ENCODE measurements at regions not wholly inside any gene's neighbourhood (a gene's known extent, or its start where the extent isn't known, plus 50 kb on each side); places are given as distances from the start of the nearest gene placed in this dataset.

DNA sequence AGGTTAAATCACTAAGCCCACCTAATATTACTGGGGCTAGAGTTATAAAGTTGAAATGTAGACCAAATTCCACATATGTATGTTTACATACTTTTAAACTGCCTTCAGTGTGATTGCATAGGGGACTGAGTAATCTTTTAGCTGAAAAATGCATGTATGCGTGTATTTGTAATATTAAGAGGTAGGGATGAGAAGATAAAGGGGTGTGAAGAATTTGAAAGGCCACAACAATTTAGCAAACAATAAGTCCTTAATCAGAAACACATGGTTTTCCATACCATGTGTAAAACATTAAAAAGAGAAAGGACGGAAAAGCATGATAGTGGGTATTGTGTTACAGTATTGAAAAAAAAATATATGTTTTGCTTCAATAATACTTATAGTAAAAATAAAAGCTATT is 919.9 kb upstream of the FLRT2 start:
- DNase-seq (ENCODE audit: low spot score), result no peak
- Mint-ChIP-seq H3K9me3 (no peaks in the 10 kb centered on the region), H3K4me3 (no peak overlapping the region), H3K4me1 (no peaks in the 10 kb centered on the region), H3K27me3 (ENCODE audit: low read depth) (no peaks in the 10 kb centered on the region), H3K36me3 (no peaks in the 10 kb centered on the region), H3K27ac (no peak overlapping the region)
- ChIA-PET POLR2A (no interaction called here), CTCF (interaction anchor here (0.6 kb wide), 1 partner anchor 1368 kb away, joined by 3 read pairs; no protein-coding TSS in a partner anchor)
- TF ChIP-seq RELA (CRISPR knock-in tag; IDR thresholded peaks at IDR 0.05; ENCODE audit: borderline replicate concordance), result no peak
- no peak for TF ChIP-seq SMAD4 (CRISPR knock-in tag; IDR thresholded peaks at IDR 0.05)
- TF ChIP-seq ZNF317 (CRISPR knock-in tag; IDR thresholded peaks at IDR 0.05; ENCODE audit: borderline replicate concordance, low read depth), result no peak
- no peak for TF ChIP-seq TEAD4 (CRISPR knock-in tag; IDR thresholded peaks at IDR 0.05)
- TF ChIP-seq ZNF416 (CRISPR knock-in tag; IDR thresholded peaks at IDR 0.05), result no peak
- no peak for TF ChIP-seq NR2C2 (CRISPR knock-in tag; IDR thresholded peaks at IDR 0.05)
- TF ChIP-seq FOXK1 (CRISPR knock-in tag; IDR thresholded peaks at IDR 0.05), result no peak
- TF ChIP-seq, protein P1, sequence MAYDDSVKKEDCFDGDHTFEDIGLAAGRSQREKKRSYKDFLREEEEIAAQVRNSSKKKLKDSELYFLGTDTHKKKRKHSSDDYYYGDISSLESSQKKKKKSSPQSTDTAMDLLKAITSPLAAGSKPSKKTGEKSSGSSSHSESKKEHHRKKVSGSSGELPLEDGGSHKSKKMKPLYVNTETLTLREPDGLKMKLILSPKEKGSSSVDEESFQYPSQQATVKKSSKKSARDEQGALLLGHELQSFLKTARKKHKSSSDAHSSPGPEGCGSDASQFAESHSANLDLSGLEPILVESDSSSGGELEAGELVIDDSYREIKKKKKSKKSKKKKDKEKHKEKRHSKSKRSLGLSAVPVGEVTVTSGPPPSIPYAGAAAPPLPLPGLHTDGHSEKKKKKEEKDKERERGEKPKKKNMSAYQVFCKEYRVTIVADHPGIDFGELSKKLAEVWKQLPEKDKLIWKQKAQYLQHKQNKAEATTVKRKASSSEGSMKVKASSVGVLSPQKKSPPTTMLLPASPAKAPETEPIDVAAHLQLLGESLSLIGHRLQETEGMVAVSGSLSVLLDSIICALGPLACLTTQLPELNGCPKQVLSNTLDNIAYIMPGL (CRISPR knock-in tag; IDR thresholded peaks at IDR 0.05), result no peak
- no peak for TF ChIP-seq GTF2I (CRISPR knock-in tag; conservative IDR thresholded peaks at IDR 0.05)
- TF ChIP-seq ESRRA (CRISPR knock-in tag; IDR thresholded peaks at IDR 0.05; ENCODE audit: borderline replicate concordance), result no peak
- no peak for TF ChIP-seq HMGA2 (CRISPR knock-in tag; IDR thresholded peaks at IDR 0.05)
- TF ChIP-seq, protein P2, sequence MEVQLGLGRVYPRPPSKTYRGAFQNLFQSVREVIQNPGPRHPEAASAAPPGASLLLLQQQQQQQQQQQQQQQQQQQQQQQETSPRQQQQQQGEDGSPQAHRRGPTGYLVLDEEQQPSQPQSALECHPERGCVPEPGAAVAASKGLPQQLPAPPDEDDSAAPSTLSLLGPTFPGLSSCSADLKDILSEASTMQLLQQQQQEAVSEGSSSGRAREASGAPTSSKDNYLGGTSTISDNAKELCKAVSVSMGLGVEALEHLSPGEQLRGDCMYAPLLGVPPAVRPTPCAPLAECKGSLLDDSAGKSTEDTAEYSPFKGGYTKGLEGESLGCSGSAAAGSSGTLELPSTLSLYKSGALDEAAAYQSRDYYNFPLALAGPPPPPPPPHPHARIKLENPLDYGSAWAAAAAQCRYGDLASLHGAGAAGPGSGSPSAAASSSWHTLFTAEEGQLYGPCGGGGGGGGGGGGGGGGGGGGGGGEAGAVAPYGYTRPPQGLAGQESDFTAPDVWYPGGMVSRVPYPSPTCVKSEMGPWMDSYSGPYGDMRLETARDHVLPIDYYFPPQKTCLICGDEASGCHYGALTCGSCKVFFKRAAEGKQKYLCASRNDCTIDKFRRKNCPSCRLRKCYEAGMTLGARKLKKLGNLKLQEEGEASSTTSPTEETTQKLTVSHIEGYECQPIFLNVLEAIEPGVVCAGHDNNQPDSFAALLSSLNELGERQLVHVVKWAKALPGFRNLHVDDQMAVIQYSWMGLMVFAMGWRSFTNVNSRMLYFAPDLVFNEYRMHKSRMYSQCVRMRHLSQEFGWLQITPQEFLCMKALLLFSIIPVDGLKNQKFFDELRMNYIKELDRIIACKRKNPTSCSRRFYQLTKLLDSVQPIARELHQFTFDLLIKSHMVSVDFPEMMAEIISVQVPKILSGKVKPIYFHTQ (CRISPR knock-in tag; IDR thresholded peaks at IDR 0.05), result no peak
- no peak for TF ChIP-seq FOXJ3 (CRISPR knock-in tag; IDR thresholded peaks at IDR 0.05; ENCODE audit: borderline replicate concordance)
- TF ChIP-seq NR3C1 (CRISPR knock-in tag; conservative IDR thresholded peaks at IDR 0.05; ENCODE audit: low read depth), result no peak
- ATAC-seq, result no peak

DNA sequence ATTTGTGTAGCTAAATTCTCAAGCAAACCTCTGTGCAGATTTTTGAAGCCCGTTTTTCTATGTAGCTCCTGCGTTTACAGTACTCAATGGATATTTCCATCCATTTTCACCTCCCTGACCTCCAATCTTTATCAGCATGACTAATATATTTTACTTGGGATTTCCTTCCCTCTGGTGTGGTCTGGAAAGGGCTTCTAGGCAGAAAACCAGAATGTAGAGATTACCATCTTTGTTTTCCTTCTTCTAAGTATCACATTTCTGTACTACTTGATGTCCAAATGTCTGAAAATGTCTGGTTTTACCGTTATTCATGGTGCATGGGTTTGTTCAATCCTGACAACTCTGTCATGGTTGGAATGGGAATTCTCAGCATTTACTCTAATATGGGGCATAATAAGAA is 907.6 kb upstream of the FLRT2 start:
- POLR2A ChIA-PET, result no interaction called here

More for the DNA sequence above, 907.6 kb upstream of the FLRT2 start:
- no peak for DNase-seq (ENCODE audit: low spot score)
- CTCF ChIA-PET, result no interaction called here
- H3K27ac Mint-ChIP-seq, result no peak overlapping the region
- H3K36me3 Mint-ChIP-seq, result no peaks in the 10 kb centered on the region
- no peaks in the 10 kb centered on the region for H3K27me3 Mint-ChIP-seq (ENCODE audit: low read depth)
- no peak overlapping the region for H3K4me3 Mint-ChIP-seq
- H3K9me3 Mint-ChIP-seq, result no peaks in the 10 kb centered on the region
- TF ChIP-seq, protein P3, sequence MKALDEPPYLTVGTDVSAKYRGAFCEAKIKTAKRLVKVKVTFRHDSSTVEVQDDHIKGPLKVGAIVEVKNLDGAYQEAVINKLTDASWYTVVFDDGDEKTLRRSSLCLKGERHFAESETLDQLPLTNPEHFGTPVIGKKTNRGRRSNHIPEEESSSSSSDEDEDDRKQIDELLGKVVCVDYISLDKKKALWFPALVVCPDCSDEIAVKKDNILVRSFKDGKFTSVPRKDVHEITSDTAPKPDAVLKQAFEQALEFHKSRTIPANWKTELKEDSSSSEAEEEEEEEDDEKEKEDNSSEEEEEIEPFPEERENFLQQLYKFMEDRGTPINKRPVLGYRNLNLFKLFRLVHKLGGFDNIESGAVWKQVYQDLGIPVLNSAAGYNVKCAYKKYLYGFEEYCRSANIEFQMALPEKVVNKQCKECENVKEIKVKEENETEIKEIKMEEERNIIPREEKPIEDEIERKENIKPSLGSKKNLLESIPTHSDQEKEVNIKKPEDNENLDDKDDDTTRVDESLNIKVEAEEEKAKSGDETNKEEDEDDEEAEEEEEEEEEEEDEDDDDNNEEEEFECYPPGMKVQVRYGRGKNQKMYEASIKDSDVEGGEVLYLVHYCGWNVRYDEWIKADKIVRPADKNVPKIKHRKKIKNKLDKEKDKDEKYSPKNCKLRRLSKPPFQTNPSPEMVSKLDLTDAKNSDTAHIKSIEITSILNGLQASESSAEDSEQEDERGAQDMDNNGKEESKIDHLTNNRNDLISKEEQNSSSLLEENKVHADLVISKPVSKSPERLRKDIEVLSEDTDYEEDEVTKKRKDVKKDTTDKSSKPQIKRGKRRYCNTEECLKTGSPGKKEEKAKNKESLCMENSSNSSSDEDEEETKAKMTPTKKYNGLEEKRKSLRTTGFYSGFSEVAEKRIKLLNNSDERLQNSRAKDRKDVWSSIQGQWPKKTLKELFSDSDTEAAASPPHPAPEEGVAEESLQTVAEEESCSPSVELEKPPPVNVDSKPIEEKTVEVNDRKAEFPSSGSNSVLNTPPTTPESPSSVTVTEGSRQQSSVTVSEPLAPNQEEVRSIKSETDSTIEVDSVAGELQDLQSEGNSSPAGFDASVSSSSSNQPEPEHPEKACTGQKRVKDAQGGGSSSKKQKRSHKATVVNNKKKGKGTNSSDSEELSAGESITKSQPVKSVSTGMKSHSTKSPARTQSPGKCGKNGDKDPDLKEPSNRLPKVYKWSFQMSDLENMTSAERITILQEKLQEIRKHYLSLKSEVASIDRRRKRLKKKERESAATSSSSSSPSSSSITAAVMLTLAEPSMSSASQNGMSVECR (CRISPR knock-in tag; IDR thresholded peaks at IDR 0.05; ENCODE audit: borderline replicate concordance), result no peak
- TF ChIP-seq, protein P4, sequence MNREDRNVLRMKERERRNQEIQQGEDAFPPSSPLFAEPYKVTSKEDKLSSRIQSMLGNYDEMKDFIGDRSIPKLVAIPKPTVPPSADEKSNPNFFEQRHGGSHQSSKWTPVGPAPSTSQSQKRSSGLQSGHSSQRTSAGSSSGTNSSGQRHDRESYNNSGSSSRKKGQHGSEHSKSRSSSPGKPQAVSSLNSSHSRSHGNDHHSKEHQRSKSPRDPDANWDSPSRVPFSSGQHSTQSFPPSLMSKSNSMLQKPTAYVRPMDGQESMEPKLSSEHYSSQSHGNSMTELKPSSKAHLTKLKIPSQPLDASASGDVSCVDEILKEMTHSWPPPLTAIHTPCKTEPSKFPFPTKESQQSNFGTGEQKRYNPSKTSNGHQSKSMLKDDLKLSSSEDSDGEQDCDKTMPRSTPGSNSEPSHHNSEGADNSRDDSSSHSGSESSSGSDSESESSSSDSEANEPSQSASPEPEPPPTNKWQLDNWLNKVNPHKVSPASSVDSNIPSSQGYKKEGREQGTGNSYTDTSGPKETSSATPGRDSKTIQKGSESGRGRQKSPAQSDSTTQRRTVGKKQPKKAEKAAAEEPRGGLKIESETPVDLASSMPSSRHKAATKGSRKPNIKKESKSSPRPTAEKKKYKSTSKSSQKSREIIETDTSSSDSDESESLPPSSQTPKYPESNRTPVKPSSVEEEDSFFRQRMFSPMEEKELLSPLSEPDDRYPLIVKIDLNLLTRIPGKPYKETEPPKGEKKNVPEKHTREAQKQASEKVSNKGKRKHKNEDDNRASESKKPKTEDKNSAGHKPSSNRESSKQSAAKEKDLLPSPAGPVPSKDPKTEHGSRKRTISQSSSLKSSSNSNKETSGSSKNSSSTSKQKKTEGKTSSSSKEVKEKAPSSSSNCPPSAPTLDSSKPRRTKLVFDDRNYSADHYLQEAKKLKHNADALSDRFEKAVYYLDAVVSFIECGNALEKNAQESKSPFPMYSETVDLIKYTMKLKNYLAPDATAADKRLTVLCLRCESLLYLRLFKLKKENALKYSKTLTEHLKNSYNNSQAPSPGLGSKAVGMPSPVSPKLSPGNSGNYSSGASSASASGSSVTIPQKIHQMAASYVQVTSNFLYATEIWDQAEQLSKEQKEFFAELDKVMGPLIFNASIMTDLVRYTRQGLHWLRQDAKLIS (CRISPR knock-in tag; IDR thresholded peaks at IDR 0.05; ENCODE audit: borderline replicate concordance), result no peak
- TF ChIP-seq SOX15 (CRISPR knock-in tag; IDR thresholded peaks at IDR 0.05), result no peak
- peaks cover 8% of the 10 kb centered on the region for H3K4me1 Mint-ChIP-seq
- ATAC-seq, result no peak

Data from WTC11 (cell line).